Nephron progenitor cell (in vitro differentiated cells): ENCODE measurements at regions not wholly inside any gene's neighbourhood (a gene's known extent, or its start where the extent isn't known, plus 50 kb on each side); places are given as distances from the start of the nearest gene placed in this dataset.
"Not testable (repeated sequence)": the region's sequence is repeated elsewhere in the genome, so short reads cannot be mapped to it uniquely, and the experiment has no call there.

Experiments
- DNase-seq: peaks from one replicate; pipeline ENCODE4 v3.0.0; 2021
- H3K27ac Mint-ChIP-seq: 2 replicates; pipeline ENCODE4 v1.8.0; 2021; ENCODE audit warnings: mild to moderate bottlenecking, moderate library complexity, mixed read lengths
- H3K27me3 Mint-ChIP-seq: 2 replicates; pipeline ENCODE4 v1.8.0; 2021; ENCODE audit warnings: mild to moderate bottlenecking, low read depth, mixed read lengths; ENCODE audit not compliant: poor library complexity
- H3K36me3 Mint-ChIP-seq: 2 replicates; pipeline ENCODE4 v1.8.0; 2021; ENCODE audit warnings: low read depth, mixed read lengths
- H3K4me1 Mint-ChIP-seq: 2 replicates; pipeline ENCODE4 v1.8.0; 2021; ENCODE audit warnings: mixed read lengths
- H3K4me3 Mint-ChIP-seq: 2 replicates; pipeline ENCODE4 v1.8.0; 2021; ENCODE audit warnings: mild to moderate bottlenecking, moderate library complexity, mixed read lengths
- H3K9me3 Mint-ChIP-seq: 2 replicates; pipeline ENCODE4 v1.8.0; 2021; ENCODE audit warnings: mild to moderate bottlenecking, moderate library complexity, mixed read lengths
- TF ChIP-seq, protein P1 (sequence below): fragments of 200-600 bp; sonication (generic); IDR thresholded peaks from 2 replicates; pipeline ENCODE4 v1.5.0; 2021; ENCODE audit warnings: antibody characterized with exemption

DNA sequence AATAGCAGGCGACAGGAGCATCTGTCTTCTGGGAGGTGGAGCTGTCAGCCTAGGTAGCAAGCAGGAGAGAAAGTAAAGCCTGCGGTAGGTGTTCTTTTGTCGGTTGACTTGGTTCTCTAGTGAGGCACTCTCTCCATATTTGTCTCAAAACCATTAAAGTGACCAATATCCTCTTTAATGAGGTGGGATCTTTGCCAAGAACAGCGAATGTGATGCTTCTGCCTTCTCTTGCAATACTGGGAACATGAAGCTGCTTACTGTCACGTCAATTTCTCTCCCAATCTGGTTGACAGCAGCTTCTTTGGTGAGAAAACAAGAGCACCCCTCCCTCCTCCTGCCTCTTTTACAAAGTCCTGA lies 176.7 kb downstream of the ABCC12 start:
- no peak overlapping the region for H3K4me3 Mint-ChIP-seq
- TF ChIP-seq, protein P1, sequence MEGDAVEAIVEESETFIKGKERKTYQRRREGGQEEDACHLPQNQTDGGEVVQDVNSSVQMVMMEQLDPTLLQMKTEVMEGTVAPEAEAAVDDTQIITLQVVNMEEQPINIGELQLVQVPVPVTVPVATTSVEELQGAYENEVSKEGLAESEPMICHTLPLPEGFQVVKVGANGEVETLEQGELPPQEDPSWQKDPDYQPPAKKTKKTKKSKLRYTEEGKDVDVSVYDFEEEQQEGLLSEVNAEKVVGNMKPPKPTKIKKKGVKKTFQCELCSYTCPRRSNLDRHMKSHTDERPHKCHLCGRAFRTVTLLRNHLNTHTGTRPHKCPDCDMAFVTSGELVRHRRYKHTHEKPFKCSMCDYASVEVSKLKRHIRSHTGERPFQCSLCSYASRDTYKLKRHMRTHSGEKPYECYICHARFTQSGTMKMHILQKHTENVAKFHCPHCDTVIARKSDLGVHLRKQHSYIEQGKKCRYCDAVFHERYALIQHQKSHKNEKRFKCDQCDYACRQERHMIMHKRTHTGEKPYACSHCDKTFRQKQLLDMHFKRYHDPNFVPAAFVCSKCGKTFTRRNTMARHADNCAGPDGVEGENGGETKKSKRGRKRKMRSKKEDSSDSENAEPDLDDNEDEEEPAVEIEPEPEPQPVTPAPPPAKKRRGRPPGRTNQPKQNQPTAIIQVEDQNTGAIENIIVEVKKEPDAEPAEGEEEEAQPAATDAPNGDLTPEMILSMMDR = no peak
- H3K27ac Mint-ChIP-seq = no peak overlapping the region
- H3K4me1 Mint-ChIP-seq = peaks cover 28% of the 10 kb centered on the region
- peaks cover 7% of the 10 kb centered on the region for H3K27me3 Mint-ChIP-seq
- no peaks in the 10 kb centered on the region for H3K9me3 Mint-ChIP-seq
- DNase-seq = no peak
- no peaks in the 10 kb centered on the region for H3K36me3 Mint-ChIP-seq

DNA sequence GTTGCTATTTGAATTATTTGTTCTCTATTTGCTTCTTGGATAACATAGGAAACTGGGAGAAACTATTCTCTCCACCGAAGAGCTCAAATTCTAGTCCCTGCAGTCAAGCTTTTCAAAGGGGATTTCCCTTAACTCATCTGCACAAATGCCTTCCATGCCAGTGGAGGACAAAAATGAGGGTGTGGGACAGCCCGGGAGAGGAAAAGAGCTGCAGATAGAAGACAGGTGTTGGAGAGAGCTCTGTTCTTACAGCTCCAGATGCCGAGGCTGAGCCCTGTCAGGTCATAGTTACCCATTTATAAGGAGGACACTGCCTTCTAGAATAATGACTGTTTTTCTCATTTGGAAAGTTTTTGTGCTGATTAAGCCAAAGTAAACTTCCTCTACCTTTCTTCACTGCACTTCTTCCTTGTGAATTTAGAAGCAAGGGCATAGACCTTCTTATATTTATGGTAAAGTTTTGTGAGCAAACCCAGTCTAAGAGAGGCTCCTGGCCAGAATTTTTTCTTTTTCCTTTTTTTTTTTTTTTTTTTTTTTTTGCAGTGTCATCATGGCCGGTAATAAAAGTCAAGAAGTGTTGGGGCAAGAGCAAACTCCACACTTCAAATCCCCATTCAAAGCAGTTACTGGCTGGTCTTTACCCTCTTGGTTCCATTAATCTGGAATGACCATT lies 177.2 kb downstream of the ABCC12 start:
- Mint-ChIP-seq H3K27me3 (peaks cover 7% of the 10 kb centered on the region), H3K36me3 (no peaks in the 10 kb centered on the region), H3K9me3 (no peaks in the 10 kb centered on the region), H3K4me3 (no peak overlapping the region), H3K27ac (peak overlapping the region; percentile 42), H3K4me1 (peaks cover 28% of the 10 kb centered on the region)
- DNase-seq = no peak
- TF ChIP-seq, protein P1 = no peak

DNA sequence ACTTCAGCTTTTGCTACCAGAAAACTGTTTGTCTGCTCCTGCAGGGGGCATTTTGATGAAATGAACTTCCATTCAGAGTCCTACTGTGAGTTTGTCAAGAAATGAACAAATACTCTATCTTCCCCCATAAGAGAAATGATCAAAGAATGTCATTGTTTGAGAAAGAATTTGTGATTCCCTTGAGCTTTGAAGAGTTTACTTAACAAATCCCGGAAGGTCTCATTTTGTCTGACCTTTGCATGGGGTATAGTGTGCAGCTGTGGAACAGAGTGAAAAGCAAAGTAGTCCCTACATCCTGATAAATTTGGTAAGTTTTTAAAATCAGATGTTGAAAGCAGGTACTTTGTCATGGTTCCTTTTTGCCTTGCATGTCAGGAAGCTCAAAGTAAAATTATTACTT lies 178.0 kb downstream of the ABCC12 start:
- Mint-ChIP-seq H3K4me3 (no peak overlapping the region), H3K4me1 (peaks cover 28% of the 10 kb centered on the region), H3K9me3 (no peaks in the 10 kb centered on the region), H3K27ac (no peak overlapping the region), H3K36me3 (no peaks in the 10 kb centered on the region), H3K27me3 (peaks cover 7% of the 10 kb centered on the region)
- no peak for DNase-seq
- TF ChIP-seq, protein P1 = no peak

DNA sequence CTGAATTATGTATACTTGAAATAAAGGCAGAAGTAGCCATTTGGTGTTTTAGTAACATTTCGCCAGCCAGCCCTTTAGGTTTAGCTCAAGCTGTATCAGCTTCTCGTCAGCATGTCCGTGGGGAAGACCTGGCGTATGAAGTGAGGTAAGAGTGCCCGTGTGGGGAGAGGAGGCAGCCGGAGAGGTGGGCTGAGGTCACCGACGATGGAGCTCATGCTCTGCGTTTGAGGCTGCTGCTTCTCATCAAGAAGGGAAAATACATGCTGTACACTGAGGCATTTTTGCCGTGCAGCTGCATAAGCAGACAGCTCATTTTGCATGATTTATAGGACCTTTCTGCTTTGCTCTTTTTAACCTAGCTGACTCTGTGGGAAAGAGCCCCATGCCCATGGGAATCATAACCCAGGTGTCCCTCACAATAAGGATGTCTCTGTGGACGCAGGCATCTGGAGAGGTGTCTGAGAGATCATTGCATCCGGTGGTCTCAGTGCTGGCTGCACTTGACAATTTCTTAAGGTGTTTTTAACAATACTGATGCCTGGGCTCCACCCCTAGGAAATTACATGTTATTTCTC lies 179.1 kb downstream of the ABCC12 start:
- Mint-ChIP-seq H3K4me3 (no peak overlapping the region), H3K4me1 (peaks cover 28% of the 10 kb centered on the region), H3K9me3 (no peaks in the 10 kb centered on the region), H3K27me3 (peaks cover 7% of the 10 kb centered on the region), H3K27ac (peak overlapping the region; percentile 36), H3K36me3 (no peaks in the 10 kb centered on the region)
- DNase-seq = no peak
- TF ChIP-seq, protein P1 = no peak

DNA sequence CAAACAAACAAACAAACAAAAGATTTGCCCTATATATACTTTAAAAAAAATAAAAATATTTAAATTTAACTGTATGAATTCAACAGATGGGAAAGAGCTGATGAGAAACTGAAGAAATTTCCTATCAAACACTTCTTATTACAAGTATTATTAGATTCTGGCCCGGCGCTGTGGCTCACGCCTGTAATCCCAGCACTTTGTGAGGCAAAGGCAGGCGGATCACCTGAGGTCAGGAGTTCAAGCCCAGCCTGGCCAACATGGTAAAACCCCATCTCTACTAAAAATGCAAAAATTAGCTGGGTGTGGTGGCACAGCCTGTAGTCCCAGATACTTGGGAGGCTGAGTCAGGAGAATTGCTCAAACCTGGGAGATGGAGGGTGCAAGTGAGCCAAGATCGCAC lies 180.8 kb downstream of the ABCC12 start:
- H3K36me3 Mint-ChIP-seq, H3K27ac Mint-ChIP-seq, DNase-seq, H3K9me3 Mint-ChIP-seq, H3K4me3 Mint-ChIP-seq: not testable (repeated sequence)
- Mint-ChIP-seq H3K27me3 (peaks cover 14% of the 10 kb centered on the region), H3K4me1 (peaks cover 19% of the 10 kb centered on the region)

DNA sequence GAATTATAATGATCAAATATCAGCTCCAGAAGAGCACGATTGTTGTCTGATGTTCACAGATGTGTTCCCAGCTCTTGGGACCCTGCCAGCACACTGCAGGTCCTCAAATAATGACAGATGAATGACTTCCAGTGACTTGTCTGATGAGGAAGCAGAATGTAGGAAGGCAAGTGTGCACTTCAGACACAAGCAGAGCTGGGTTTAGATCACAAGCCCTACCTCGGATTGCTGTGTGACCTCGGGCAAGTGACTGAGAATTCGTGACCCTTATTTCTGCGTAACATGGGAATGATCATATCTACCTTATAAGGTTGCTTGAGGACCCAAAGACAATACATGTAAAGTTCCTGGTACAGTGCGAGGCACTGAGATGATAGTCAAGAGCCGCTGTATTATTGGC lies 182.2 kb downstream of the ABCC12 start:
- Mint-ChIP-seq H3K36me3 (no peaks in the 10 kb centered on the region), H3K9me3 (no peaks in the 10 kb centered on the region), H3K27ac (no peak overlapping the region), H3K27me3 (peaks cover 14% of the 10 kb centered on the region), H3K4me3 (no peak overlapping the region), H3K4me1 (peaks cover 5% of the 10 kb centered on the region)
- no peak for DNase-seq
- TF ChIP-seq, protein P1 = no peak
